ENCODE measurements at regions not wholly inside any gene's neighbourhood (a gene's known extent, or its start where the extent isn't known, plus 50 kb on each side); places are given as distances from the start of the nearest gene placed in this dataset.

- no peak for TF ChIP-seq ZNF425 (CRISPR knock-in tag; conservative IDR thresholded peaks at IDR 0.05)
- TF ChIP-seq EMX1 (CRISPR knock-in tag; IDR thresholded peaks at IDR 0.05) = no peak
- no peak for TF ChIP-seq GABPB1 (CRISPR knock-in tag; IDR thresholded peaks at IDR 0.05)
- no peak for TF ChIP-seq ZNF512 (CRISPR knock-in tag; IDR thresholded peaks at IDR 0.05; ENCODE audit: borderline replicate concordance)
- no peak for TF ChIP-seq FOXP4 (CRISPR knock-in tag; IDR thresholded peaks at IDR 0.05)
- TF ChIP-seq PRRX2 (CRISPR knock-in tag; IDR thresholded peaks at IDR 0.05) = no peak
- TF ChIP-seq NR1H2 (CRISPR knock-in tag; IDR thresholded peaks at IDR 0.05) = no peak
- no peak for TF ChIP-seq ETV6 (CRISPR knock-in tag; IDR thresholded peaks at IDR 0.05)
Measured at GRCh38 chr15:62616746-62617145, 425.8 kb upstream of the TPM1 start (continued).

GRCh38 chr15:62617741-62618140, 424.8 kb upstream of the TPM1 start:
- H3K27ac Mint-ChIP-seq = no peak overlapping the region
- H3K9me3 Mint-ChIP-seq = no peaks in the 10 kb centered on the region
- CTCF ChIA-PET = interaction anchor here (0.7 kb wide), 1 partner anchor 279 kb away, joined by 3 read pairs; no protein-coding TSS in a partner anchor
- no peak for DNase-seq (ENCODE audit: low spot score)
- H3K4me3 Mint-ChIP-seq = no peak overlapping the region
- H3K4me1 Mint-ChIP-seq = no peaks in the 10 kb centered on the region
- TF ChIP-seq NFYB (CRISPR knock-in tag; conservative IDR thresholded peaks at IDR 0.05; ENCODE audit: low read depth) = no peak
- TF ChIP-seq NFE2L1 (CRISPR knock-in tag; IDR thresholded peaks at IDR 0.05) = no peak
- TF ChIP-seq ZNF425 (CRISPR knock-in tag; conservative IDR thresholded peaks at IDR 0.05) = no peak
- no peak for TF ChIP-seq E2F1 (CRISPR knock-in tag; IDR thresholded peaks at IDR 0.05)
- no peak for TF ChIP-seq HMGA2 (CRISPR knock-in tag; IDR thresholded peaks at IDR 0.05)
- no peak for TF ChIP-seq JUN (CRISPR knock-in tag; IDR thresholded peaks at IDR 0.05)
- TF ChIP-seq PRDM15 (CRISPR knock-in tag; IDR thresholded peaks at IDR 0.05) = no peak
- no peak for TF ChIP-seq E2F4 (CRISPR knock-in tag; IDR thresholded peaks at IDR 0.05; ENCODE audit: borderline replicate concordance, low read depth)
- TF ChIP-seq TCF7 (CRISPR knock-in tag; IDR thresholded peaks at IDR 0.05; ENCODE audit: low read depth) = no peak
- TF ChIP-seq MAX (CRISPR knock-in tag; IDR thresholded peaks at IDR 0.05) = no peak
- no peak for TF ChIP-seq ZNF317 (CRISPR knock-in tag; IDR thresholded peaks at IDR 0.05; ENCODE audit: borderline replicate concordance, low read depth)
- no peak for TF ChIP-seq ZNF423 (CRISPR knock-in tag; IDR thresholded peaks at IDR 0.05)
- TF ChIP-seq E2F5 (CRISPR knock-in tag; IDR thresholded peaks at IDR 0.05) = no peak
- no peak for TF ChIP-seq GRHL2 (CRISPR knock-in tag; IDR thresholded peaks at IDR 0.05; ENCODE audit: insufficient replicate concordance, severe bottlenecking)
- no peak for ATAC-seq
- POLR2A ChIA-PET = no interaction called here
- H3K27me3 Mint-ChIP-seq (ENCODE audit: low read depth) = no peaks in the 10 kb centered on the region
- H3K36me3 Mint-ChIP-seq = no peaks in the 10 kb centered on the region
